Type B pancreatic cell (in vitro differentiated cells): ENCODE measurements at regions not wholly inside any gene's neighbourhood (a gene's known extent, or its start where the extent isn't known, plus 50 kb on each side); places are given as distances from the start of the nearest gene placed in this dataset.

Experiments
- DNase-seq: peaks from one replicate; pipeline ENCODE4 v3.0.0; 2021; ENCODE audit warnings: mixed read lengths; ENCODE audit not compliant: unreplicated experiment; ENCODE audit errors: extremely low spot score
- H3K27ac Mint-ChIP-seq: 2 replicates; pipeline ENCODE4 v1.8.0; 2021; ENCODE audit warnings: mild to moderate bottlenecking, mixed read lengths
- H3K27me3 Mint-ChIP-seq: 2 replicates; pipeline ENCODE4 v1.8.0; 2021; ENCODE audit warnings: mixed read lengths
- H3K36me3 Mint-ChIP-seq: 2 replicates; pipeline ENCODE4 v1.8.0; 2021; ENCODE audit warnings: mixed read lengths
- H3K4me1 Mint-ChIP-seq: one replicate; pipeline ENCODE4 v1.8.0; 2021; ENCODE audit warnings: mixed read lengths; ENCODE audit not compliant: unreplicated experiment
- H3K4me3 Mint-ChIP-seq: 2 replicates; pipeline ENCODE4 v1.8.0; 2021; ENCODE audit warnings: mild to moderate bottlenecking, mixed read lengths
- H3K9me3 Mint-ChIP-seq: 2 replicates; pipeline ENCODE4 v1.8.0; 2021; ENCODE audit warnings: mixed read lengths
- TF ChIP-seq, protein P1 (sequence below): fragments of 200-600 bp; sonication (generic); conservative IDR thresholded peaks from 2 replicates; pipeline ENCODE4 v1.5.0; 2021; ENCODE audit warnings: antibody characterized with exemption, mild to moderate bottlenecking

GRCh38 chr2:107419191-107419590 lies 407.5 kb upstream of the RGPD4 start:
- Mint-ChIP-seq H3K4me3 (no peak overlapping the region), H3K9me3 (no peaks in the 10 kb centered on the region), H3K36me3 (no peaks in the 10 kb centered on the region), H3K4me1 (peaks cover 6% of the 10 kb centered on the region), H3K27ac (no peak overlapping the region), H3K27me3 (peaks cover 13% of the 10 kb centered on the region)
- no peak for DNase-seq
- TF ChIP-seq, protein P1, sequence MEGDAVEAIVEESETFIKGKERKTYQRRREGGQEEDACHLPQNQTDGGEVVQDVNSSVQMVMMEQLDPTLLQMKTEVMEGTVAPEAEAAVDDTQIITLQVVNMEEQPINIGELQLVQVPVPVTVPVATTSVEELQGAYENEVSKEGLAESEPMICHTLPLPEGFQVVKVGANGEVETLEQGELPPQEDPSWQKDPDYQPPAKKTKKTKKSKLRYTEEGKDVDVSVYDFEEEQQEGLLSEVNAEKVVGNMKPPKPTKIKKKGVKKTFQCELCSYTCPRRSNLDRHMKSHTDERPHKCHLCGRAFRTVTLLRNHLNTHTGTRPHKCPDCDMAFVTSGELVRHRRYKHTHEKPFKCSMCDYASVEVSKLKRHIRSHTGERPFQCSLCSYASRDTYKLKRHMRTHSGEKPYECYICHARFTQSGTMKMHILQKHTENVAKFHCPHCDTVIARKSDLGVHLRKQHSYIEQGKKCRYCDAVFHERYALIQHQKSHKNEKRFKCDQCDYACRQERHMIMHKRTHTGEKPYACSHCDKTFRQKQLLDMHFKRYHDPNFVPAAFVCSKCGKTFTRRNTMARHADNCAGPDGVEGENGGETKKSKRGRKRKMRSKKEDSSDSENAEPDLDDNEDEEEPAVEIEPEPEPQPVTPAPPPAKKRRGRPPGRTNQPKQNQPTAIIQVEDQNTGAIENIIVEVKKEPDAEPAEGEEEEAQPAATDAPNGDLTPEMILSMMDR = no peak

- TF ChIP-seq, protein P1 = no peak
- DNase-seq = no peak
- Mint-ChIP-seq H3K4me3 (no peak overlapping the region), H3K9me3 (peaks cover 7% of the 10 kb centered on the region), H3K27me3 (peaks cover 24% of the 10 kb centered on the region), H3K36me3 (no peaks in the 10 kb centered on the region), H3K27ac (no peak overlapping the region), H3K4me1 (no peaks in the 10 kb centered on the region)
Observed at GRCh38 chr2:107428781-107429180, 397.9 kb upstream of the RGPD4 start.

DNA sequence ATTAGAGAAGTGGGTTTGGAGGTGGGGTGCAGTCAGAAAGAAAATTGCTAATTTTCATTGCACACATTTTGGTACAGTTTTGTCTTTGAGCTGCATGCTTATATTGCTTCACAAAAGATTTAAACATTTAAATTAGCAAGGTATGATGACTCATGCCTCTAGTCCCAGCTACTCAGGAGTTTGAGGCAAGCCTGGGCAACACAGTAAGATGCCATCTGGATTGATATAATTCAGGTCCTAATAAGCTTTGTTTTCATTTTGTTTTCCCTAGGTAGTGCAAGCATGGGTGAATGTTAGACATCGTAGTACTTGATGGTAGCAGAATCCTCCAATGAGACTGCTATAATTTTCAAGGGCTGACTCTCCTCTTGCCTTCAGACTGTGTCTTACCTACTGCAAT lies 396.7 kb upstream of the RGPD4 start:
- Mint-ChIP-seq H3K4me3 (no peak overlapping the region), H3K27me3 (peaks cover 29% of the 10 kb centered on the region), H3K4me1 (no peaks in the 10 kb centered on the region), H3K27ac (no peak overlapping the region), H3K36me3 (no peaks in the 10 kb centered on the region), H3K9me3 (peaks cover 7% of the 10 kb centered on the region)
- DNase-seq = no peak
- TF ChIP-seq, protein P1 = no peak

- no peak for DNase-seq
- no peaks in the 10 kb centered on the region for H3K4me1 Mint-ChIP-seq
- H3K4me3 Mint-ChIP-seq = no peak overlapping the region
- H3K36me3 Mint-ChIP-seq = no peaks in the 10 kb centered on the region
- TF ChIP-seq, protein P1 = no peak
- peaks cover 27% of the 10 kb centered on the region for H3K27me3 Mint-ChIP-seq
- H3K27ac Mint-ChIP-seq = no peak overlapping the region
- H3K9me3 Mint-ChIP-seq = peaks cover 7% of the 10 kb centered on the region
Observed at GRCh38 chr2:107430596-107431266, 396.0 kb upstream of the RGPD4 start.

DNA sequence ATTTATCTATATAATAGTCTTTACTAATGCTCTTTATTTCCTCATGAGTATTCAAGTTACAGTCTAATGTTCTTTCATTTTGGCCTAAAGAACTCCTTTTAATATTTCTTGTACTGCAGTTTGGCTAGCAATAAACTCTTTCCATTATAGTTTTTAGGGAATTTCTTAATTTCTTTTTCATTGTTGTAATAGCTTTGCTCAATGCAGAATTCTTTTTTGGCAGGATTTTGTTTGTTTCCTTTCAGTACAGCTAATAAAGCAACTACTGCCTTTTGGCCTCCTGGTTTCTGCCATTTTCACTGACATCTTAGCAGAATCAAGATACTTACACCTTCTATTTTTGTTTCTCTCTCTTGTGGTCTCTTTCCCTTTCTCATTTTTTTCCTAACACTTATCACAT lies 390.4 kb upstream of the RGPD4 start:
- H3K36me3 Mint-ChIP-seq = no peaks in the 10 kb centered on the region
- H3K4me1 Mint-ChIP-seq = no peaks in the 10 kb centered on the region
- no peak overlapping the region for H3K4me3 Mint-ChIP-seq
- H3K27ac Mint-ChIP-seq = no peak overlapping the region
- H3K9me3 Mint-ChIP-seq = no peaks in the 10 kb centered on the region
- TF ChIP-seq, protein P1 = no peak
- no peak for DNase-seq
- H3K27me3 Mint-ChIP-seq = peaks cover 33% of the 10 kb centered on the region
